ENCODE measurements at regions not wholly inside any gene's neighbourhood (a gene's known extent, or its start where the extent isn't known, plus 50 kb on each side); places are given as distances from the start of the nearest gene placed in this dataset.

DNA sequence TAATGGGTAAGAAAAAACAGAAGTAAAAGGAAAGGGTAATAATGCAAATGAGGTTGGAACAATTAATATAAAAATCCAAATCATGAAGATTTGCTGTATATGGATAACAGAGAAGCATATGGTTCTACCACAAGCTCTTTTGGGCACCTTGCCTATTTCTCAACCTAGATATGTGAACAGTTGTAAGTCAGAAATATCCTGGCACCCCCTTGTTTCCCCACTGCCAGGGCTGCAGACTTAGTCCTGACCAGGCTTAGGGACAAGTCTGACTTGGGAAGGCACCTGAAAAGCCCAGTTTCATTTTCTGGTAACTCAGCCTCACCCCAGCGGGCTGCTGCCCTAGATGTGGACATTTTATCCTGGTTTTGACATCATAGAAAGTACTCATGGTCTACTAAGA lies 183.2 kb upstream of the STAC start:
- FAIRE-seq, result no peak

DNA sequence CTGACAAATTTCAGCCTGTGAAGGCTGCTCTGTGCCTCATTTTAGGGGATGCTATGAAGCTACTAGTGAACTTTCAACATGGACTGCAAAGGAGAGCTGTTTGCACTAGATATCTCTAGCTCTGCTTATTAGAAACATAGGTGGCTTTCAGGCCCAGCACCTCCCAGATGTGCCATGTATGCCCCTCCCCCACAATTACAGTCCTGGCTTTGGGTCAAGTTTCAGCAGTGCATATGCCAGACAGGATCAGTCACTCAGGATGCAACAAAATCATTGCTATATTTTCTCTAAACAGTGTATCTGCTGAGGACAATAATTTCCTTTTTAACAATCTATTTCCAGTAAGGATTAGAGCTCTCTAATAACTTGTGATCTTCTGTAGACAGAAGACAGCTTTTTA lies 178.8 kb upstream of the STAC start:
- no peak for FAIRE-seq

DNA sequence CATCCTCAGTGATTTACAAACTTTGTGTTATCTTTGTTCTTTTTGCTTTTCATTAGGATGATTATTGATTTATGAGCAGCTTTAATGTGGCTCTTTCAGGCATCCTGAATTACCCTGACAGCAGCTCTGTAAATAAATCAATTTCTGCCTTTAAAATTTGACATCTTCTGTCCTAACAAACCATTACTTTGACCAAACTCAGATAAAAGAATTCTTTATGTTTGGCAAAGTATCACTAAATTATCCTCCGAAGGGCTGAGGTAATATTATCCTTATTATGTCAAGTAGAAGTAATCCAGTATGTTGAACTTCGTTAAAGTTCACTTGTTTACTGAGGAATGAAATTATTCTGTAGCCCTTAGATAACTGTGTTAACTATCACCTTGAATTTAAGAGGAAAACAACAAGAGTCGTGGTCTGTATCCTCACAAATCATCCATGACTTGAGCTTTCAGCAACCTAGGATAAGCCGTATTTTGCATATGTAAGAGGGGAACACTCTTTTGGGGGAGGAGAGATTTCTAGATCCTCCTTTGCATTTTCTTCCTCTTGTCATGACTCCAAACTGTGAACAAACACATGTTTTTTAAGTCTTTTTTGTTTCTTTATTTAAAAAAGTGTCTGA lies 173.2 kb upstream of the STAC start:
- no peak for FAIRE-seq

DNA sequence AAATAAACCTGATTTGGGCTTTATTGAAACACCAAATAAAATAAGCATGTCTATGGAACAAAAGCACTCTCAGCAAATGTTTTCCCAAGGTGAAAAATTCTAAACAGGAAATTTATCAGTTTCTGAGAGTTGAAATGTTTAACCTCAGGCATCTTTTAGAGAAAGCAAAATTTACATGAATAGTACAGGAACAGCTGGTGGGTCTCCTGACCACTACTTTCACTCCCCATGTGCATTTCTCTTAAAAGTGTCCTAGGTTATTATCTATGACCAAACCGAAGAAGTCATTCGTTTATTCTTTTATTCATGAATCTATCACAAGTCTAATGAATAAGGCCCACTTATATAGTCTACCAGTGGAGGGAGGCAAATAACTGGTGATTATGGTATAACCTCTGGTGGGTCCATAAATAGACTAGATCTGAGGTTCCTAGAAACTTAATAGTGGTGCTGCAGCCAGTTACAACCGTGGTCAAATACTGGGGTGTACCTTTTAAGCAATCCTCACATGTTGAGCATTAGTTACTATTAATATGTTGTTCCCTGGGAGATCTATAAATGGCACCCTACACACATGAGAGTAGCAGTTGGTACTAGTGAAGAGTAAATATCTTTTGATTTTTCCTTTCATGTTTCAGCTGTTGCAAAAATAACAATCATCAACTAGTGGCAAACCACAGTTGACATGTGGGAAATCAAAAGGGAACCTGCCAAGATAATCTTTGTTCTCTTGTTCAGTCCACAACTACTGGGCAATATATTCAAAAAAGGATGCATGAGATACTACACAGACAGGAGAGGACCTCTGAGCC lies 169.3 kb upstream of the STAC start:
- FAIRE-seq, result no peak

DNA sequence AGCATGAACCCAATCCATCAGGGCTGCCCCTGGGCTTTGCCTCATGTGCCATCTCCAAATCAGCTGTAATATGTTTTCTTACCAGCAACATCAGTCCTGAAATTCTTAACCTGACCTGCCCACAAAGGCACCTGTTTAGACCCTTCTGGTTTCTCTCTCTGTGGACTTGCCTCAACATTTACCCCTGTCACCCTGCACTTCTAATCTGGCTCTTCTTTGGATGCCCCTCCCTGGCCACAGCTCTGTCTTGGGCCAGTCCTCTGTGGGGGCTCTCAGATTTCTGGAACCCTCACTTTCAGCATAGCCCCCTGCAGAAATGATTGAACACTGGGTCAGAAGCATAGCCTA lies 168.7 kb upstream of the STAC start:
- FAIRE-seq, result no peak

DNA sequence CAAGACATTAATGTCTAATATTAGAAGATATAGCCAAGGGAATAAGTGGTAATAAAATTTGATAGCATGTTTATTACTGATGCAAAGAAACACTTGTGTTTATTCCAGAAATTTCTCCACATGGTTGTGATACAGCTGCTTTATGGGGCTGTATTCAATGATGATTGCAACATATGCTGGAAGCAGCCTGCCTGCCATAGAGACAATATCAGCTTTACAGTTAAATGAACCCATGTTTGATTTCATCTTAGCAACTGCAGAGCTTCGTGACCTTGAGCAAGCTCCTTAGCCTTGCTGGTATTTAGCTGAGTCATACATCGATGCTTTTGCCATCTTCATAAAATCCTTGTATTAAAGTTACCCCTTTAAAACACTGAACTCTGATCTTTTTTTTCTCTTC lies 168.1 kb upstream of the STAC start:
- no peak for FAIRE-seq

DNA sequence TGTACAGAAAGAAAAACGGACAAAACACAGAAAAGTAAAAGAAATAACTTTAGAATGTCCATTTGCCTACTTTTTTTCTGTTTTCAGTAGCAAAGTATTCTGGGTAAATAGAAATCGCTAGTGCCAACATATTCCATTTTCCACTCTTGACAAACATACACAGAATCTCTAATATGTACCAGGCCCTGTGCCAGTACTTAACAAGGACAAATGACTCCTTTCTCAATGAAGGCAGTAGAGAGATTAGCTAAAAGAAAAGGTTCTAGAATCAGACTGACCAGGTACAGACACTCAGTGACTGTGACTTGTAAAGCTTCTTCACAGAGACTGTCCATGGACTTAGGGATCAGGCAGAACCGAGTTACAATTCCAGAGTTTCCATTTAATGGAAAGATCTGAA lies 165.8 kb upstream of the STAC start:
- FAIRE-seq, result no peak

DNA sequence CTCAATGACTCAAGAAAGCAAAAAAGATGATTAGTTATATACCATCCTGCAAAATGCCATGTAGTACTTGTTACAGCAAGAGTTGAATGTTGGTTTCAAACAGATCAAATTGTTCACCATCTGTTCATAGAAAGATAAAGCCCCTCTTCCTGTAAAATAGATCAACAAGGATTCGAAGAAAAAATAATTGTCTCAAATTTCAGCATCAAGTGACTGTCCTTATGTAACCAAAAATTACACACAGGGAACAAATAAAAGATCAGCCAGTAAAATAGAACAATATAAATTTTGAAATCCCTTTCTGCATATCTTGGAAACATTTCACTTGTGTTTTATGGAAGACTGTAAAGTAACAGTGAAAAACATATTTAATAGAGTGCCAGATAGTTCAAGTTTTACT lies 165.1 kb upstream of the STAC start:
- no peak for FAIRE-seq

DNA sequence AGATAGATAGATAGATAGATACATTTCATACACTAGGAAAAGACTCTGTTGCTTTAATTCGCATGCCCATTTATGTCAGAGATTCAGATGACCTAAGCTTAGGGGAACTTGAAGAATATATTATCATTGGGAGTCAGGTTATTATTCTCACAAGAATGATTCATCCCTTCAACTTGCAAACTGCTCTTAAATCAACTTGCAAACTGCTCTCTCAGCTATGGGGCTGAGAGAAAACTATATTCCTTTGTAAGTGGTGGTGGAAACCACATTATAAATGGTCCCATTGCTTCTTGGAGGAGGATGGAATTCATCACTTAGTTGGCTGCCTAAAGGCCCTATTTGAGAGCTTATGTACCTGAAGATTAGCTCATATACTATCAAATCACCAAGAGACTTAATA lies 160.9 kb upstream of the STAC start:
- no peak for FAIRE-seq

DNA sequence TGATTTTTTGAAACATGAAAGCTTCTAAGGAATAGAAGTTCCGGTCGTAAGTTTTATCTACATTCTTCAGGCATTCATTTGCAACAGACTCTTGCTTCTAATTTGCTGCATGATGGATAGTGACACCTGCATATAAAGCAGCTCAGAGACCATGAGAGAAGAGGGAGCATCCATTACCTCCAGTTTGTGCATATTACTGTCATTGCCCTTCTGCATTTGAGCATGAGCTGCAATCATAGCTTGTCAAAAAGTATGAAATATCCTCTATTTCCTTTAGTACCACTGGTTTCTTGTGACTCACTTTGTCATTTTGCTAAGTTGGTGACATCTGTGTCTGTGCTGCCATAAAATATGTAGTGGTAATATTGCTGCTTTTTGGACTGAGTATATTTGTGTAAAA lies 160.1 kb upstream of the STAC start:
- no peak for FAIRE-seq

DNA sequence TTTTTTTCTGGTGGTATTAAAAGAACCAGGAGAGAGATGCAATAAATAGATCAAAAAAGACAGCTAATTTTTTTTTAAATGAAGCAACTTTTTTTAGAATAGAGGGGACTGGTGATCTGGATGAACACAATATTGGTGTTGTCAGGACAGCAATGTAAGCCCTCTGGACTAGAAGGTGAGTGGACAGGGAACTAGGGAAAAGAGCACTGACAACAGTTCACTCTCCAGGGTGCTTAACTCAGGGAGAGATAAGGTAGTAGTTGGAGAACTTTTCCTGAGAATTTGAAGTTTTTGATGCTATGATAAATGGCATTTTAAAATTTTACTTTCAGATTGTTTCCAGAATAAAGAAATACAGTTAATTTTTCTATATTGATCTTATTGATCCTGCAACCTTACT lies 158.3 kb upstream of the STAC start:
- no peak for FAIRE-seq

DNA sequence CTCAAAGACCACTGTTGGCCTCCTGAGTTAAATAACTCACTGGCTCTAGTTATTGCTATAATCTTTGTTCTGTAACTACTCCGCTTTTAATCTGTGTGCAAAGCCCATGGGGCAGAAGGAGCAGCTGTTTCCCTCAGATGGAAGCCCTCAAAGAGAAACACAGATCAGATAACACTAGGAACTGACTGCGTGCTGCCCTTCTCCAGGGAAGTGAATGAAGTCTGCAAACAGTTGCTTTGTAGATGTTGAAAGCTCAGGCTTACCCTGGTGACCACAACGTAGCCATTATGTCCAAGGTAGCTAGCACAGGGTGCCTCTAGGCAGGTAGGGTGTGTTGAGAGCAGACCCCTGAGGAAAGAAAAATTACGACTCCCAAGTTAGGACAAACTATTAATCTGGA lies 152.3 kb upstream of the STAC start:
- no peak for FAIRE-seq

DNA sequence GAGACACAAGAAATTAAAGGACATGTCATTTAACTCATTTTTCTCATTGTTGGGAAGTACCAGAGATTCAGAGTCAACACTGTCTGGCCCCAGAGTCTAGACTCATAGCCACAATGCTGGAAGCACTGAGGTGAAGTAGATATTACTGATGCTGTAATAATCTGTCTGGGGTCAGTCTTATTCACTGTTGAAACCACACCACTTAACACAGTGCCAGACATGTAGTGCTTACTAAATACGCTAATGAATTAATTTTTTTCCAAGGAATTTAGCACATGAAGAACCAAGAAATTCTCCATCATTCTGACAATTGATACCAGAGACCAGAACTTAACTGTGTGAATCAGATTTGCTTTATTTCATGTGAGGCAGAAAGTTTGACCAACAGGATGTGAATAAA lies 150.8 kb upstream of the STAC start:
- FAIRE-seq, result no peak

DNA sequence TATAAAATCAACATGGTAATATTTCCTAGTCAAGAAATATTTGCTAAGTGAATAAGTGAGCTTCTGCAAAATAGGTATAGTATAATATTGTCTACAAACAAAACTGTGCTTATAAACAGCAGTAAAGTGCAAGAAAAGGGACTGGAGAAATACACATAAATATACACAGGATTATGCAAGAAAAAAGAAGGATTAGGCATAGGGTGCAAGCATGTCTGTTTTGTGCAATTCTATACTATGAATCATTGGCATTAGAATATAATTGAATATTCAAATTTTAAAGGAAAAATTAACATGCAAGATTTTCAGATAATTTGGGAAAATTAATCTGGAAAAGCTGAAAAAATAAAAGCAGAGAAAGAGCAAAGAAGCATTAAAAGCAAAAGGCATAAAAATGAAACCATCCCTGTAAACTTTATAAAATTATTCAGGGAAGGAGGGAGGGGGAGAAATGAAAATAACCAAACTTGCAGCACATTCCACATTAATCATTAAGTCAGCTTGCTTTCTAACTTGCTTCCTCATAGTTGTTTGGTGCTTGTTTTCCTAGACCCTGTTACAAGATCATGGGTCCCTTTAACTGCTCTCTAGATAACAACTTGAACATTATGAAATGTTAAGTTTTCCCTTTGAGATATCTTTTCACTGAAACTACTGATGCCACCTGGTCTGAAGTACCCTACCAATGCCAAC lies 147.4 kb upstream of the STAC start:
- FAIRE-seq, result no peak

DNA sequence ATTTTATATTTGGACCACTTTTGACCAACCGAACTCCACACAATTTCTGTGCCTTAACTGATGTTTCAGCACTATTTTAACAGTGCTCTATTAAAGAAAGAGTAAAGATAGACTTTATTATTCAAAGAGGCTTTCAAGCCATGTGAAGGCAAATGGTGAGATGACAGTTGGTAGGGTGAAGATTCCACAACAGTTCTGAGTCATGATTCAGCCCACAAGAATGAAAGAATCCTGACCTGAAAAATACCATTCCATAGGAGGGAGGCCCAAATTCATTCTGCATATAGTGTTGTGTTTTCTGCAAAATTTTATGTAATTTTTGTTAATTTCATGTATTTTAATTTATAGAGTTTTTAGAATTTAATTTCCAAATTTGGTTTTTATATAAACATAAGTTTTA lies 135.6 kb upstream of the STAC start:
- no peak for FAIRE-seq

DNA sequence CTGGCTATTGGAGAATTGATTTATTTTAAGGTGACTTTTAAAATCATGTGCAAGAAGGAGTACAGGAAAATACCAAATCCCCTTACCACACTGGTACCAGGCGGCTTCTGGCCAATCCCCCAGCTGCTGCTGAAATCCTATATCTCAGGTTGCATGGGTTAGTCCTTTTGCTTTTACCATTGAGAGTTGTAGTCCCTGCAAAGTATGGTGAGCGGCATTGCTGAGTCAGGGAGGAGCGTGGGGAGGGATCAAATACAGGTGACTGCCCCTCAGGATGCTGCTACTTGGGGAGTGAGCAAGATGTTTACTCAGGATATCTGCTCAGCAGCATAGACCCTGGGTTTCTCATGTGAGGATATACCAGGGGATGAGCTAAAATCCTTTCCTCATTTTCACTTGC lies 131.9 kb upstream of the STAC start:
- no peak for FAIRE-seq

DNA sequence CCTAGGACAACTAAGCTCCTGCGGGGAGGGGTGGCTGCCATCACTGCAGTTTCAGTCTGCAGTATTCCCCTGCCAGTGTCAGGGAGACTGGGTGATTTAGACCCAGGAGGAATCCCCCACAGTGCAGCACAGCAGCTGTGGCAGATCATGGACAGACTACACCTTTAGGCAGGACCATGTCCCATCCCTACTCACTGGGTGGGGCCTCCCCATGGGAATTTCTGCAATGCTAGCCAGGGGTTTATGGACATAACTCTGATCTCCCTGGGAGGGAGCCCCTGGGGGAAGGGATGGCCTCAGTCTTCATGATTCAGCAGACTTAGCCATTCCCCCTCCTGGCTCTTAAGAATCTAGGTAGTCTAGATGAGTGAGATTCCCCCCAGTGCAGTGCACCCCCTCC lies 130.1 kb upstream of the STAC start:
- FAIRE-seq, result no peak

DNA sequence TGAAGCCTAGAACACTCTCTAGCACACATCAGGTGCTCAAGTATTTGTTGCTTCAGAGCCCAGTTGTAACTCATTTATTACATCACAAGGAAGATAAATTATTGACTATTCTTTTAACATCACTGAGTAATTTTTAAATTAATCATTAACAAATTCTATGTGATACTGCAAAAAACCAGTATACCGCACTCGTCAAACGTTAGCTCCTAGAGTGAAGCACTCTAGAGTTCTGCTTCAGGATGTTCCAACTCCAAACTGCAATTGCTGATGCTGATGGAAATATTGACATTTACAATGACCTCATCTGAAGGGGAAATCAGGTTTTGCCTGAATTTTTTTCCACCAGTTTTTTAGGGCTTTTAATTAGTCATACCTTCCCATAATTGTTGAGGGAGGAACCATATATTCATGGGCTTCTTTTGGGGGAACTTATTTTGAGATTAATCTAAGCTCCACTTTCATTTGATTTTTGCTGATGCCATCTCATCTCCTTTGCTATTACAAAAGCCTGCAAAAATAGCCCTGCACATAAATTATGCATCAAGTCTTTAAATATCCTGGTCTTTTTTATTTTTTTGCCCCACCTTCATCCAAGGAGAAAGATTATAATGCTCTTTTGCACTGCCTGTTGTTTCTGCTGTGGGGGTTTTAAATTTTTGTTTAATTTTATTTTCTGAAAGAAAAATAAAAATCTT lies 123.0 kb upstream of the STAC start:
- no peak for FAIRE-seq

DNA sequence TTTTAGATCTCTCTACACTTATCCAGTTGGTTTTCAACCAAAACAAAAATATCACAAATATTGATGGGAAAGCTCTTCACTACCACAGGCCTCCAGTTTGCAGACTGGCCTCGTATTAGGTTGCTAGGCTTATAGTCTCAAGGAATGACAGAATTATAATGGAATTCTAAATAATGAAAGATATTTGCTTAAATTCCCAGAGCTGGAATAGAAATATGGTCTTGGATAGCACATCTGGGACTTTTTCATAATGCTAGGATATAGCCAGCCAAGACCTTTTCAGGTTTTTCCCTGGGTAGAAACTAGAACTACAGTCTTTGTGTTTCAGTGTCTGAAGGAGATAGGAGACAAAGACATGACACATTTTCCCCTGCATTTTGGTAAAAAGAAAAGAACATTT lies 121.9 kb upstream of the STAC start:
- no peak for FAIRE-seq

DNA sequence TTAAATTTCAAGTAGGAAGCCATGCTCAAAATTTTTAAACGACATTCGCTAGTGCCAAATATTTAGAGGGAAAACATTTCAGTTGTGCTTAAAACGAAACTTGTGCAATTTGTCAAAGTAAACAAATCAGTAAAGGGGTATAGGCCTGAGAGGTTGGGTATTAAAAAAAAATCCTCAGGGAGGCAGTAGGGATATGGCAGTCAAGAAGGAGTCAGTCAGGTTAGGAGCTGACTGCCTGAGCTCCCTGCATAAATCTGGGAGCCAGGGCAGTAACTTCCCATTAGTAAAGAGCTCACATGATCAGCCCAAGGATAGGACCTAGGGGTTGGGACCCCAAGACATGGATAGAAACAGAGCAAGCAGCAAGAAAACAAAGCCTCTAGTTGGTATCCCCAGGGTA lies 120.7 kb upstream of the STAC start:
- no peak for FAIRE-seq

DNA sequence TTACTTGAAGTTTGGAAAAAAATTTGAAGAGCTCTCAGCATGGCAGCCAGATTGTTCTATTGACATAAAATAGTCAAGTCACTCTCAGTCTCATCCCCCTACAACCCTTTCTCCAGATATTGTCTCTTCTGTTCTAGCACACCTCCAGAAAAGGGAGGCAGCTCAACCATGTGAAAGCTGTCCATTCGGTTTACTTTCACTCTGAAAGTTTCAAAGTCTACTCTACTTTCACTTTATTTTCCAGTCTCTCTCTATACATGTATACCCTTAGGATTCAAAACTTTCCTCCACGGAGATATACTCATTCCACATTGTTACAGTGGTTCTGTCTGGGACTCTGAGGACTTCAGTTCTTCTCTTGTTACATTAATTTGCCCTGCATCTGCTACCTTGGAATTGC lies 111.0 kb upstream of the STAC start:
- FAIRE-seq, result no peak

DNA sequence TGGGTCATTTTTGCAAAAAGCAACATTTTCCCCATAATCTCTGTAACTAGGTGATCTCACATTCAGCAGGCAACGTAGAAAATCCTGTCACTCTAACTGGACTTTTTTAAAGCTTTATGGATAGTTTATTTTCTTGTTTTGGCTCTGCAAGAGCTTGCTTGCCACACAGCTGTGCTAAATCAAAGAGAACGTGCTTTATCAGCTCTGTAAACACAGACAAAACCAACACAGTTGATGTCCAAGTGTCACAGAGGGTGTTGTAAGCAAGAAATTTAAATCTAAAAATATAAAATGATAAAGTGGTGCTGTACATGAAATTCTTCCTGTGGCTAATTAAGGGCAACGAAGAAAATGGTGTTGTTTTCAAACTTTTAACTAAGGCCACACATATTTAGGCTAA lies 97.5 kb upstream of the STAC start:
- no peak for FAIRE-seq

DNA sequence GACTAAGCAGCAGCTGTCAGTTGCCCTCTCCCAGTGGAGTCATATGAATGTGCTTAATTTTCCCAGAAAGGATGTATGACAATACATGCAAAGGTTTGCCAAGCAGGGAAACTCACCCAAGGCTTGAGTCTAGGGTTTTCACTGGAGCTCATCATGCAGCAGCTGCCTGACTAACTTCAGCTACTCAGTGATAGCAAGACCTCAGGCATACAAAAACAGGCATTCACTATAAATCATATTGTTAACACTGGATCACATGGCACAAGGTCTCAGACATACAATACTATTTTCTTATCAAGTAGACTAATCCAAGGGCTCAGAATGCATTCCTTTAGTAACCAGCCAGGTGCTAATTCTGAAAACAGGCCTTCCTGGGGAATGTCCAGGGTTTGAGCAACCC lies 85.0 kb upstream of the STAC start:
- FAIRE-seq, result no peak

DNA sequence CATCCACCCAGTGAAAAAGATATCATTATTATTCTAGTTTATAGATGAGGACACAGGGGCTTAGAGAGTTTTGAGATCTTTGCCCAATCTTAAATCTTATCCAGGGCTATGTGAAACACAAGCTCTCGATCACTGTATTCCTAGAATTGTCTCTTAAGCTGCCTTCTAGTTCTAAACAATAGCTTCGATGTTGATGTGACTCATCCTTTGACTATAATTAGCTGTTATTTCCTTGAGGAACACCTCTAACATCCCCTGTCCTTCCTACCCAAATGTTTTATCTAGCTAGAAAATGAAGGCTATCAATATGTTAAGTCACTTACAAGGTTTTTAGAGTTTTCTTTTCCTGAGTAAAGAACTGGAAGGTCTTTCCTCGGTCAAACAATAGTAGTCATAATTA lies 83.1 kb upstream of the STAC start:
- no peak for FAIRE-seq

All from TTC549 (cell line).